SH-SY5Y (cell line): ENCODE measurements at regions not wholly inside any gene's neighbourhood (a gene's known extent, or its start where the extent isn't known, plus 50 kb on each side); places are given as distances from the start of the nearest gene placed in this dataset.

Source experiments
- GATA2 ChIP-seq: IDR thresholded peaks from 2 replicates; pipeline ENCODE4 v1.6.1; 2011; ENCODE audit warnings: mild to moderate bottlenecking, low read depth, low read length
- GATA3 ChIP-seq: IDR thresholded peaks from 2 replicates; pipeline ENCODE4 v1.6.1; 2011; ENCODE audit warnings: low read depth, mild to moderate bottlenecking, low read length, moderate library complexity

- TF ChIP-seq GATA3 (no peak), GATA2 (no peak)
These were observed 288.1 kb upstream of the PTGER4 start for GRCh38 chr5:40391642-40392041.
